ENCODE measurements at regions not wholly inside any gene's neighbourhood (a gene's known extent, or its start where the extent isn't known, plus 50 kb on each side); places are given as distances from the start of the nearest gene placed in this dataset.

GRCh38 chr1:102580806-102581205 lies 527.5 kb downstream of the COL11A1 start:
- TF ChIP-seq USF1 (IDR thresholded peaks at IDR 0.05) (no peak), CREB1 (IDR thresholded peaks at IDR 0.05; ENCODE audit: low read depth) (no peak), MAX (IDR thresholded peaks at IDR 0.05) (no peak), REST (IDR thresholded peaks at IDR 0.05; ENCODE audit: low read depth) (no peak), EGR1 (IDR thresholded peaks at IDR 0.05) (no peak), EP300 (IDR thresholded peaks at IDR 0.05; ENCODE audit: borderline replicate concordance) (no peak), ZBTB7A (IDR thresholded peaks at IDR 0.05; ENCODE audit: low read depth) (no peak), TCF12 (IDR thresholded peaks at IDR 0.05; ENCODE audit: low read depth) (no peak), CEBPB (IDR thresholded peaks at IDR 0.05) (no peak), YY1 (IDR thresholded peaks at IDR 0.05; ENCODE audit: low read depth) (no peak), RAD21 (IDR thresholded peaks at IDR 0.05; ENCODE audit: low read depth) (no peak), TAF1 (IDR thresholded peaks at IDR 0.05; ENCODE audit: low read depth) (no peak), NFIC (IDR thresholded peaks at IDR 0.05) (no peak), FOXM1 (IDR thresholded peaks at IDR 0.05; ENCODE audit: borderline replicate concordance, low read depth) (no peak), TEAD4 (IDR thresholded peaks at IDR 0.05) (no peak)

GRCh38 chr1:102578804-102579203 lies 529.5 kb downstream of the COL11A1 start:
- TF ChIP-seq TAF1 (IDR thresholded peaks at IDR 0.05; ENCODE audit: low read depth) (no peak), REST (IDR thresholded peaks at IDR 0.05; ENCODE audit: low read depth) (no peak), ZBTB7A (IDR thresholded peaks at IDR 0.05; ENCODE audit: low read depth) (no peak), NFIC (IDR thresholded peaks at IDR 0.05) (no peak), EP300 (IDR thresholded peaks at IDR 0.05; ENCODE audit: borderline replicate concordance) (no peak), TEAD4 (IDR thresholded peaks at IDR 0.05) (no peak), USF1 (IDR thresholded peaks at IDR 0.05) (no peak), EGR1 (IDR thresholded peaks at IDR 0.05) (no peak)

- no peak for TF ChIP-seq REST (IDR thresholded peaks at IDR 0.05; ENCODE audit: low read depth)
- no peak for TF ChIP-seq EP300 (IDR thresholded peaks at IDR 0.05; ENCODE audit: borderline replicate concordance)
- TF ChIP-seq CEBPB (IDR thresholded peaks at IDR 0.05), result no peak
- TF ChIP-seq CREB1 (IDR thresholded peaks at IDR 0.05; ENCODE audit: low read depth), result no peak
- no peak for TF ChIP-seq EGR1 (IDR thresholded peaks at IDR 0.05)
- no peak for TF ChIP-seq NFIC (IDR thresholded peaks at IDR 0.05)
These were observed 535.7 kb downstream of the COL11A1 start for GRCh38 chr1:102572637-102573036.

- no peak for TF ChIP-seq FOXM1 (IDR thresholded peaks at IDR 0.05; ENCODE audit: borderline replicate concordance, low read depth)
- TF ChIP-seq YY1 (IDR thresholded peaks at IDR 0.05; ENCODE audit: low read depth), result no peak
These were observed 542.1 kb downstream of the COL11A1 start for GRCh38 chr1:102566182-102566581.

- TF ChIP-seq NFIC (IDR thresholded peaks at IDR 0.05) (no peak), USF1 (IDR thresholded peaks at IDR 0.05) (no peak), ZBTB7A (IDR thresholded peaks at IDR 0.05; ENCODE audit: low read depth) (no peak), TCF12 (IDR thresholded peaks at IDR 0.05; ENCODE audit: low read depth) (no peak), FOXM1 (IDR thresholded peaks at IDR 0.05; ENCODE audit: borderline replicate concordance, low read depth) (no peak), TEAD4 (IDR thresholded peaks at IDR 0.05) (no peak), EP300 (IDR thresholded peaks at IDR 0.05; ENCODE audit: borderline replicate concordance) (no peak), CREB1 (IDR thresholded peaks at IDR 0.05; ENCODE audit: low read depth) (no peak), REST (IDR thresholded peaks at IDR 0.05; ENCODE audit: low read depth) (no peak), TAF1 (IDR thresholded peaks at IDR 0.05; ENCODE audit: low read depth) (no peak), EGR1 (IDR thresholded peaks at IDR 0.05) (no peak), YY1 (IDR thresholded peaks at IDR 0.05; ENCODE audit: low read depth) (no peak), MAX (IDR thresholded peaks at IDR 0.05) (no peak), CEBPB (IDR thresholded peaks at IDR 0.05) (no peak), RAD21 (IDR thresholded peaks at IDR 0.05; ENCODE audit: low read depth) (no peak)
These were observed 545.9 kb downstream of the COL11A1 start for GRCh38 chr1:102562380-102562779.
